OCI-LY7 (cell line): ENCODE measurements at regions not wholly inside any gene's neighbourhood (a gene's known extent, or its start where the extent isn't known, plus 50 kb on each side); places are given as distances from the start of the nearest gene placed in this dataset.

Experiments used
- BruUV-seq: library from RNA; stranded (reverse); fragments of 400-500 nt; replicated peaks from 2 replicates; lab custom pipeline; 2021; lab: Mats Ljungman, UMichigan
- CTCF ChIA-PET: fragments of 300-600 bp; sonication (Branson Sonifier 250); formaldehyde crosslinking; loops from one replicate; lab custom pipeline; 2022; ENCODE audit warnings: antibody characterized with exemption; ENCODE audit not compliant: unreplicated experiment; lab: Charles Lee
- POLR2A ChIA-PET: fragments of 300-600 bp; sonication (Branson Sonifier 250); formaldehyde crosslinking; loops from one replicate; lab custom pipeline; 2022; ENCODE audit warnings: antibody characterized with exemption; lab: Charles Lee
- DNase-seq: peaks from one replicate; pipeline ENCODE4 v3.0.0-alpha.2; 2015; ENCODE audit warnings: low spot score
- H2AFZ ChIP-seq: fragments of 200-600 bp; sonication (generic), shearing (Covaris generic); 2 replicates; pipeline ENCODE4 v1.6.1; 2014; ENCODE audit warnings: mild to moderate bottlenecking, antibody characterized with exemption, low read length, moderate library complexity
- H3K27ac ChIP-seq: fragments of 200-600 bp; sonication (generic); 2 replicates; pipeline ENCODE4 v1.5.1; 2014; ENCODE audit warnings: mixed run types, low read depth, mild to moderate bottlenecking, moderate library complexity, low read length, inconsistent platforms; ENCODE audit not compliant: poor library complexity, severe bottlenecking
- H3K36me3 ChIP-seq: fragments of 200-600 bp; sonication (generic); 2 replicates; pipeline ENCODE4 v1.6.1; 2014; ENCODE audit warnings: mild to moderate bottlenecking, antibody characterized with exemption, low read length, moderate library complexity, mixed read lengths; ENCODE audit not compliant: insufficient read depth
- H3K4me1 ChIP-seq: fragments of 200-600 bp; sonication (generic); 2 replicates; pipeline ENCODE4 v1.5.1; 2014; ENCODE audit warnings: mild to moderate bottlenecking, low read length; ENCODE audit not compliant: insufficient read depth, poor library complexity, severe bottlenecking
- H3K4me2 ChIP-seq: fragments of 200-600 bp; sonication (generic); 2 replicates; pipeline ENCODE4 v1.6.1; 2014; ENCODE audit warnings: mild to moderate bottlenecking, low read length
- H3K4me3 ChIP-seq: fragments of 200-600 bp; sonication (generic); 2 replicates; pipeline ENCODE4 v1.5.1; 2014; ENCODE audit warnings: mild to moderate bottlenecking, low read depth, low read length; ENCODE audit not compliant: poor library complexity, severe bottlenecking
- H3K79me2 ChIP-seq: fragments of 200-600 bp; sonication (generic); 2 replicates; pipeline ENCODE4 v1.6.1; 2016; ENCODE audit warnings: low read depth, mild to moderate bottlenecking, low read length, moderate library complexity, mixed read lengths; ENCODE audit not compliant: insufficient read depth
- H3K9me2 ChIP-seq: fragments of 200-600 bp; sonication (generic); 2 replicates; pipeline ENCODE4 v1.6.1; 2016; ENCODE audit warnings: mild to moderate bottlenecking, low read length, mixed read lengths; ENCODE audit not compliant: insufficient read depth
- H3K9me3 ChIP-seq: fragments of 200-600 bp; sonication (generic); 2 replicates; pipeline ENCODE4 v1.6.1; 2014; ENCODE audit warnings: mild to moderate bottlenecking, mixed run types, low read length, mixed read lengths
- H4K20me1 ChIP-seq: fragments of 200-600 bp; sonication (generic); 2 replicates; pipeline ENCODE4 v1.6.1; 2014; ENCODE audit warnings: mild to moderate bottlenecking, antibody characterized with exemption, low read length, moderate library complexity, mixed read lengths; ENCODE audit not compliant: insufficient read depth
- CTCF ChIP-seq: fragments of 200-600 bp; sonication (generic); conservative IDR thresholded peaks from 2 replicates; pipeline ENCODE4 v1.5.1; 2014; ENCODE audit warnings: mild to moderate bottlenecking, antibody characterized with exemption, low read length, moderate library complexity, mixed read lengths
- EZH2phosphoT487 ChIP-seq: fragments of 200-600 bp; sonication (generic); IDR thresholded peaks from 2 replicates; pipeline ENCODE4 v1.6.1; 2018; ENCODE audit warnings: low read depth, borderline replicate concordance, mild to moderate bottlenecking, mixed run types, antibody characterized with exemption, low read length, moderate library complexity, mixed read lengths
- intact Hi-C: fragments of 100-400 bp; cut with micrococcal nuclease; formaldehyde crosslinking; loops from one replicate; pipeline ENCODE4 v1.10.0; 2022; ENCODE audit not compliant: unreplicated experiment

GRCh38 chr2:168310580-168310979 is 63.2 kb upstream of the STK39 start:
- Histone ChIP-seq H3K4me1 (no peaks in the 10 kb centered on the region), H3K4me3 (no peak overlapping the region), H3K9me3 (no peaks in the 10 kb centered on the region), H3K4me2 (no peak overlapping the region), H4K20me1 (no peaks in the 10 kb centered on the region), H3K36me3 (no peaks in the 10 kb centered on the region), H2AFZ (no peak overlapping the region), H3K9me2 (no peaks in the 10 kb centered on the region), H3K27ac (no peak overlapping the region), H3K79me2 (no peaks in the 10 kb centered on the region)
- TF ChIP-seq EZH2phosphoT487, result no peak
- TF ChIP-seq CTCF, result no peak
- CTCF ChIA-PET, result no interaction called here
- no TSS peak for BruUV-seq
- no peak for DNase-seq
- POLR2A ChIA-PET, result interaction anchor here (0.6 kb wide), 2 partner anchors 129 to 925 kb away, joined by 3 read pairs; no protein-coding TSS in a partner anchor
- intact Hi-C loops, result no loop called here

- CTCF ChIA-PET, result no interaction called here
- POLR2A ChIA-PET, result no interaction called here
Measured at GRCh38 chr2:168311261-168311910, 64.0 kb upstream of the STK39 start.

More at GRCh38 chr2:168311261-168311910, 64.0 kb upstream of the STK39 start:
- no peaks in the 10 kb centered on the region for H4K20me1 ChIP-seq
- H3K9me2 ChIP-seq, result no peaks in the 10 kb centered on the region
- H3K36me3 ChIP-seq, result no peaks in the 10 kb centered on the region
- no peak overlapping the region for H3K4me2 ChIP-seq
- H3K4me3 ChIP-seq, result no peak overlapping the region
- no TSS peak for BruUV-seq
- TF ChIP-seq EZH2phosphoT487 (no peak), CTCF (no peak)
- no peaks in the 10 kb centered on the region for H3K4me1 ChIP-seq
- intact Hi-C loops, result no loop called here
- no peaks in the 10 kb centered on the region for H3K9me3 ChIP-seq
- no peaks in the 10 kb centered on the region for H3K79me2 ChIP-seq
- H2AFZ ChIP-seq, result no peak overlapping the region
- H3K27ac ChIP-seq, result no peak overlapping the region
- DNase-seq, result no peak
